Heart right ventricle (tissue), 16 donors: ENCODE measurements at regions not wholly inside any gene's neighbourhood (a gene's known extent, or its start where the extent isn't known, plus 50 kb on each side); places are given as distances from the start of the nearest gene placed in this dataset.
"Not testable (repeated sequence)": the region's sequence is repeated elsewhere in the genome, so short reads cannot be mapped to it uniquely, and the experiment has no call there.

Source experiments
- ATAC-seq, 8 donors: fragments of 200-7000 bp; cut with Tn5 transposase; one replicate each; pipeline ENCODE4 v1.9.1; 2020; ENCODE audit warnings: mild to moderate bottlenecking in 8 of 8, moderate library complexity in 8 of 8, moderate number of reproducible peaks in 1 of 8
- DNase-seq, 2 donors: peaks; one replicate each; pipeline ENCODE4 v3.0.0-alpha.2; 2020
- H3K27ac ChIP-seq, 10 donors: fragments of 200-600 bp; sonication (generic) in 2 of 10; one replicate each; pipeline versions ENCODE4 v1.5.0 to v1.8.0; 2020 to 2022; ENCODE audit warnings: mild to moderate bottlenecking in 3 of 10
- H3K27me3 ChIP-seq, 7 donors: fragments of 200-600 bp; one replicate each; pipeline ENCODE4 v1.8.0; 2021 to 2022; ENCODE audit warnings: mild to moderate bottlenecking in 2 of 7
- H3K36me3 ChIP-seq, 9 donors: fragments of 200-600 bp; sonication (generic) in 1 of 9; one replicate each; pipeline versions ENCODE4 v1.5.0 to v1.8.0; 2020 to 2022; ENCODE audit warnings: mild to moderate bottlenecking in 2 of 9
- H3K4me1 ChIP-seq, 9 donors: fragments of 200-600 bp; sonication (generic) in 1 of 9; one replicate each; pipeline versions ENCODE4 v1.5.0 to v1.8.0; 2020 to 2022; ENCODE audit warnings: mild to moderate bottlenecking in 4 of 9
- H3K4me3 ChIP-seq, 10 donors: fragments of 200-600 bp; sonication (generic) in 2 of 10; one replicate each; pipeline versions ENCODE4 v1.5.0 to v1.8.0; 2020 to 2022; ENCODE audit warnings: mild to moderate bottlenecking in 7 of 10, moderate library complexity in 2 of 10
- H3K9me3 ChIP-seq, 11 donors: fragments of 200-600 bp in 10 of 11; sonication (generic) in 2 of 11; one replicate each; pipeline versions ENCODE4 v1.5.0 to v1.8.0; 2013 to 2022; ENCODE audit warnings: mild to moderate bottlenecking in 2 of 11, control low read depth in 1 of 11, moderate library complexity in 1 of 11
- whole genome bisulfite sequencing, 2 donors: extraction: QIAGEN DNeasy Blood & Tissue Kit; methylation state at CpG; one replicate each; pipeline ENCODE4 v1.1.7; 2013; ENCODE audit warnings: inconsistent platforms in 1 of 2; 5-methylcytosine and 5-hydroxymethylcytosine counted together
- intact Hi-C, 10 donors: fragments of 100-400 bp; cut with DNase I; formaldehyde crosslinking; loops; one replicate each; pipeline versions ENCODE4 v1.11.1 to v1.14.2; 2022
- TF ChIP-seq, protein P1 (sequence below), 9 donors: fragments of 200-600 bp; sonication (generic) in 2 of 9; IDR thresholded peaks; one replicate each; pipeline versions ENCODE4 v1.5.0 to v1.8.0; 2021 to 2022; ENCODE audit warnings: antibody characterized with exemption in 9 of 9, mild to moderate bottlenecking in 5 of 9, moderate library complexity in 1 of 9
- donor health status: Arrhythmogenic right ventricular cardiomyopathy.
- donor health status: ischemic (EF 13 %, LVEDD 7.1; RV severe dilation, severe dysfunction).
- donor health status: healthy with polysubstance abuse.
- donor health status: DM: no; HTN: yes; CAD: no.
- donor health status: DM: no; HTN: no; CAD: no.
- donor health status: ischemic (EF 25% LVEDD 6.9; RV normal size, moderate dysfunction).
- donor health status: ischemic (EF 25% LVEDD 5.7; RV mildly dilated, moderate dysfunction).
- donor health status: healthy.
- donor health status: DM: yes; HTN: yes; CAD: no.
- donor health status: Ischemic cardiomyopathy.
- donor health status: ischemic (EF 35%, LVEDD 5.7; RV mildly dilated, moderate dysfunction).
- donor health status: nonischemic (EF 11% LVEDD 7.7; RV severe dilation, severe dysfunction).
- donor health status: DM: yes; HTN: yes; CAD: no.
- donor health status: PGD.
- donor health status: ischemic (EF 29% LVEDD 5.4; RV normal size, mild dysfunction).
- donor health status: nonischemic (EF 23%, LVEDD 6.1; RV moderate dilation, normal function).

DNA sequence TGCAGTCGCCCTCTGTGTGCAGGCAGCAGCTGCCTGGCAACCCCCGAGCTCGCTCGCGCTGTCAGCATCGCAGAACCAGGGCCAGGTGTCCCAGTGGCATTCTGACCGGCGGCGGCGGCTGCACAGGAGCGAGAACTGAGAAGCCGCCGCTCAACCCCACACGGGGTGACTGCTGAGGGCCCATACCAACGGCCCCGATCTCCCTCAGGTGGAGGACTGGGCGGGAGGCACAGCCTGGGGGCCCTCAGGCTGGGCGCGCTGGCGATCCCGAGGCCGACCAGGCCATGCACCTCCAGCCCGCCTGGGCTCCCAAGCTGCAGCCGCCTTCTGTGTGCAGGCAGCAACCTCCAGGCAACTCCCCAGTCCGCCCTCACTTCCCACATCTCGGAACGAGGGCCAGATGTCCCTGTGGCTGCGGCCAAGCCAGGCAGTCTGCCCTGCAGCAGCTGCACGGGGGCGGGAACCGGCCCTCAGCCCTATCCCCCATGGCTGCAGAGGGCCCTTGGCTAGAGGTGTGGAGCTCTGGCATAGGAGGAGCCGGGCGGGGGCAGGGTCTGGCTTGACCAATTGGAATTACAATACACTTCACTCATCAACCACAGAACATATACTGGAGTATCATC is 1503.1 kb downstream of the FOXD4L5 start:
- H3K36me3 ChIP-seq, H3K4me1 ChIP-seq, H3K27ac ChIP-seq, DNase-seq, H3K27me3 ChIP-seq, intact Hi-C loops, ATAC-seq: not testable (repeated sequence)
- 41 to 62% methylated on average over 20 to 30 of the region's 33 CpGs for WGBS, 2 donors
- H3K4me3 ChIP-seq, result peak overlapping the region in 2 of 10 donors; percentile 5 to 34
- peaks cover 0 to 14% (median 0%) of the 10 kb centered on the region in 11 donors for H3K9me3 ChIP-seq

DNA sequence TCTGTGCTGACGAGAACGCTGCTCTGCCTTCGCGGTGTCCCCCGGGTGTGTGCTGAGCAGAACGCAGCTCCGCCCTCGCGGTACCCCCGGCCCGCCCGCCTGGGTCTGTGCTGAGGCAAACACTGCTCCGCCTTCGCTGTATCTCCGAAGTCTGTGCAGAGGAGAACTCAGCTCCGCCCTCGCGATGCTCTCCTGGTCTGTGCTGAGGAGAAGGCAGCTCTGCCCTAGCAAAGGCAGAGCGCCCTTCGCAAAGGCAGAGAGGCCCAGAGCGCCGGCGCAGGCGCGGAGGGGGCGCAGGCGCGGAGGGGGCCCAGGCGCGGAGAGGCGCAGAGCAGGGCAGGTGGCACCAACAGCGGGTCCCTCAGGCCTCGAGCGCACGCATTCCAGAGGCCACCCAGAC is 1503.6 kb downstream of the FOXD4L5 start:
- H3K4me1 ChIP-seq, intact Hi-C loops, DNase-seq, H3K27ac ChIP-seq, H3K27me3 ChIP-seq, H3K36me3 ChIP-seq: not testable (repeated sequence)
- peak overlapping the region in 3 of 10 donors; percentile 5 to 34 (median 7) for H3K4me3 ChIP-seq
- ATAC-seq, result peak in 7 of 8 donors; percentile 67 to 90 (median 82)
- 36 to 46% methylated on average over 35 of the region's 35 CpGs for WGBS, 2 donors
- H3K9me3 ChIP-seq, result peaks cover 0 to 14% (median 0%) of the 10 kb centered on the region in 11 donors

DNA sequence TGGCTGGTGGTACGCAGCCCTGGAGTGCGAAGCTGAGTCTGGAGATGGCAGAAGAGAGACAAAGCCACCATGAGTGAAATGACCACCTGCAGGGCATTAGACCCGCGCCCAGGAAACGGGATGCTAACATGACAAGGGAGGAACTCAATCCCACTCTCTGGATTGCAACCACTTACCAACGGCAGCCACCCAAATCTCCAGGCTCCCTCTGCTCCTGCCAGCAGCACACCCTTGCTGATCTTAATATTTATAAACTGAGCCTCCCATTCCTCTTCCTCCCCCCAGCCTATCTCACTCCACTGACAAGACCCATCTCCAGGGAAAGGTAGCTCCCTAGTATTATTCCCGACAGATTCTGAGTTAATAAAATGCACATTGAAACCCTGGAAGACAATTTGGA is 1508.8 kb downstream of the FOXD4L5 start:
- H3K4me1 ChIP-seq, H3K27ac ChIP-seq, H3K9me3 ChIP-seq, intact Hi-C loops, H3K36me3 ChIP-seq, DNase-seq, H3K4me3 ChIP-seq, H3K27me3 ChIP-seq: not testable (repeated sequence)
- 62 to 77% methylated on average over 3 of the region's 7 CpGs for WGBS, 2 donors
- ATAC-seq, result peak in 3 of 8 donors; percentile 11 to 38 (median 22)

DNA sequence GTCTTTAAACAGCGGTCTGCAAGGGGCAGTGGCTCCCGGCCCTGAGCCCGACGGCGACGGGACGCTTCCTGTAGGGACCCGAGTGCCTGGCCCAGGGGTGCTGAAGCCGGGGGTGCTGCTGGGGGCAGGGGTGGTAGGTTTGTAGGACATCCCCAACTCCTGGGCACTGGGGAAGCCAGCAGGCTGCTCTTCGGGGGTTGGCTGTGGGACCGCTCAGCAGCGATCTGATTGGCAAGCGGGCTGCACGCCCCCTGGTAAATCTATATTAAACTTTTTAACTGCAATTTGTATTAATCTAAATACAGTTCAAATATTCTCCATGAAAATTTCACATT is 1510.0 kb downstream of the FOXD4L5 start:
- H3K36me3 ChIP-seq, H3K27ac ChIP-seq, H3K27me3 ChIP-seq, ATAC-seq, H3K4me3 ChIP-seq, H3K4me1 ChIP-seq, DNase-seq, intact Hi-C loops, H3K9me3 ChIP-seq: not testable (repeated sequence)
- 77 to 84% methylated on average over 14 of the region's 14 CpGs for WGBS, 2 donors

DNA sequence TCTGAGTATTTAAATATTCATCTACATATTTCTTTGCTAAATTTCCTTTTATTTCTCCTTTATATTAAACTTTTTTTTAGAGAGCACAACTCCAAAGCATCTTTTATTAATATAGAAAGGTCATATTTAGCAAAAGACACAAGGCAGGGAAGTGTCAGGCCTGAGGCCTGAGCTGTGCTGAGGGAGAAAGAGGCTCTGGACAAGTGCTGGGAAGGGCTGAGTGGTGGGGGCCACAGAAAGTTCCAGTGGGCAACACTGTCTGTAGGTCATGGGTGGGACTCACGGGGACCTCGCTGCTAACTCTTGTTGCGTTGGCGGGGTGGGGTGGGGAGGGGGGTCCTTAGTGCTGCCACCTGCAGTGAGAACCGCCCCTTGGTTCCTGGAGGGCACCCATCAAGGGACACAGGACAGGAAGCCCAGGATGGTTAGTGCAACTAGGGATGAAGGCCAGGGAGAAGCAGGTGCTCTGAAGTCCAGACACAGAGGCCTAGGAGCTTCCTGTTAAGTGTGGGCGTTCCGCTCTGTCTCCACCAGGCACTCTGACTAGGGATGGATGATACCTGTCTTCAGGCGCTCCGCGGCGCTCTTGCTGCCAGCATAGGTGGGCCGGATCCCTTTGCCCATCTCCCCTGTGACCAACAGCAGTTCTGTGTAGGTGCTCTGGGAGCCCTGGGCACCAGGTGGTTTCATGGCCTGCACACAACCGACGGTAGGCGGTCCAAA is 1510.5 kb downstream of the FOXD4L5 start:
- H3K36me3 ChIP-seq, H3K27me3 ChIP-seq, H3K4me3 ChIP-seq, intact Hi-C loops, H3K9me3 ChIP-seq, H3K27ac ChIP-seq, DNase-seq, H3K4me1 ChIP-seq, ATAC-seq: not testable (repeated sequence)
- WGBS, 2 donors, result 88 to 89% methylated on average over 11 to 14 of the region's 15 CpGs

DNA sequence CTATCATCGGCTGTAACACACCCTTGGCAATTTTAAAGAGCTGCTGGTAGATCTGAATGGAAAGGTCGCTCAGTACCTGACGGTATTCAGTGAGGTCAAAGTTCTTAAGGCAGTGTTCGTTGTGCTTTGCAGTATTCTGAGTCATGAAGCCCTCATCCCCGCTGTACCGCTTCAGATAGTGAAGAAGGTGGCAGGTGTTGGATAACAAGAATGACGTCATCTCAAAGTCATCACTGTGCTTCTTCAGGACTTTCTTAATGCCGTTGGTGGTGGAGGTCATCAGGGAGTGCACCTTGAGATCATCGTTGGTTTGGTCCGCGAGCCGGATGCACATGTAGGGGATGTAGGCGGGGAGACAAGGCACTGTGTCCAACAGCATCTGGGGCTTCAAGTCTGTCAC is 1522.8 kb downstream of the FOXD4L5 start:
- H3K4me1 ChIP-seq, ATAC-seq, H3K9me3 ChIP-seq, DNase-seq, H3K36me3 ChIP-seq, intact Hi-C loops, H3K4me3 ChIP-seq, H3K27ac ChIP-seq, H3K27me3 ChIP-seq: not testable (repeated sequence)
- 66 to 73% methylated on average over 12 to 13 of the region's 13 CpGs for WGBS, 2 donors

DNA sequence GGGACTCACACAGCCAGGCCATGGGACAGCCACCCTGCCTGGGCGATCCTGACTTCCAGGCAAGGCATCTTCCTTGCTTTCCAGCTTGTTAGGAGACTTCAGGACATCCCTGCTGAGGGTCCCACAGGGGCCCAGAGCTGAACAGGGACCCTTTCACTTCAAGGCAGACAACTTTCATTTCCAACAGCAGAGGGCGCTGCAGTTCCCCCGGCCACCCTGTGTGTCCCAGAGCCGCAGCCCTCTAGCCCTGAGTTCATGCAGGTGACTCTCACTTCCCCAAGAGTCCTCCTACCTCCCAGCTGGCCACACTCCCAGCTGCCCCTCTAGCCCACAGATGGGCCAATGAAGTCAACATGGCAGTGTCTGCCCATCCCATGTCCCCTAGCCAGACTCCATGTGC is 1556.0 kb downstream of the FOXD4L5 start:
- intact Hi-C loops, H3K27me3 ChIP-seq, H3K4me1 ChIP-seq, ATAC-seq, DNase-seq, H3K27ac ChIP-seq, H3K36me3 ChIP-seq, H3K4me3 ChIP-seq, H3K9me3 ChIP-seq: not testable (repeated sequence)
- 42 to 56% methylated on average over 4 of the region's 4 CpGs for WGBS, 2 donors
- TF ChIP-seq, protein P1, sequence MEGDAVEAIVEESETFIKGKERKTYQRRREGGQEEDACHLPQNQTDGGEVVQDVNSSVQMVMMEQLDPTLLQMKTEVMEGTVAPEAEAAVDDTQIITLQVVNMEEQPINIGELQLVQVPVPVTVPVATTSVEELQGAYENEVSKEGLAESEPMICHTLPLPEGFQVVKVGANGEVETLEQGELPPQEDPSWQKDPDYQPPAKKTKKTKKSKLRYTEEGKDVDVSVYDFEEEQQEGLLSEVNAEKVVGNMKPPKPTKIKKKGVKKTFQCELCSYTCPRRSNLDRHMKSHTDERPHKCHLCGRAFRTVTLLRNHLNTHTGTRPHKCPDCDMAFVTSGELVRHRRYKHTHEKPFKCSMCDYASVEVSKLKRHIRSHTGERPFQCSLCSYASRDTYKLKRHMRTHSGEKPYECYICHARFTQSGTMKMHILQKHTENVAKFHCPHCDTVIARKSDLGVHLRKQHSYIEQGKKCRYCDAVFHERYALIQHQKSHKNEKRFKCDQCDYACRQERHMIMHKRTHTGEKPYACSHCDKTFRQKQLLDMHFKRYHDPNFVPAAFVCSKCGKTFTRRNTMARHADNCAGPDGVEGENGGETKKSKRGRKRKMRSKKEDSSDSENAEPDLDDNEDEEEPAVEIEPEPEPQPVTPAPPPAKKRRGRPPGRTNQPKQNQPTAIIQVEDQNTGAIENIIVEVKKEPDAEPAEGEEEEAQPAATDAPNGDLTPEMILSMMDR (IDR thresholded peaks at IDR 0.05), result peak in 1 of 9 donors; percentile 25
